ENCODE measurements at regions not wholly inside any gene's neighbourhood (a gene's known extent, or its start where the extent isn't known, plus 50 kb on each side); places are given as distances from the start of the nearest gene placed in this dataset.
"Not testable (repeated sequence)": the region's sequence is repeated elsewhere in the genome, so short reads cannot be mapped to it uniquely, and the experiment has no call there.

- no peak for DNase-seq (ENCODE audit: low read depth in 1 of 2, low spot score in 1 of 2)
Observed at GRCh38 chr14:105986894-105987284, 460.5 kb downstream of the TMEM121 start.

GRCh38 chr14:105987563-105987962 lies 461.2 kb downstream of the TMEM121 start:
- DNase-seq (ENCODE audit: low read depth in 1 of 2, low spot score in 1 of 2): no peak

GRCh38 chr14:105989566-105990302 lies 463.4 kb downstream of the TMEM121 start:
- no peak for DNase-seq (ENCODE audit: low read depth in 1 of 2, low spot score in 1 of 2)

- DNase-seq (ENCODE audit: low read depth in 1 of 2, low spot score in 1 of 2): not testable (repeated sequence)
Observed at GRCh38 chr14:105991677-105992076, 465.3 kb downstream of the TMEM121 start.

GRCh38 chr14:105993814-105994213 lies 467.4 kb downstream of the TMEM121 start:
- DNase-seq (ENCODE audit: low read depth in 1 of 2, low spot score in 1 of 2): no peak

GRCh38 chr14:105995011-105995710 lies 468.8 kb downstream of the TMEM121 start:
- DNase-seq (ENCODE audit: low read depth in 1 of 2, low spot score in 1 of 2): not testable (repeated sequence)

GRCh38 chr14:105998597-105998996 lies 472.2 kb downstream of the TMEM121 start:
- DNase-seq (ENCODE audit: low read depth in 1 of 2, low spot score in 1 of 2): not testable (repeated sequence)

GRCh38 chr14:105999361-106000028 lies 473.1 kb downstream of the TMEM121 start:
- peak; percentile 55 to 79 for DNase-seq (ENCODE audit: low read depth in 1 of 2, low spot score in 1 of 2)

- not testable (repeated sequence) for DNase-seq (ENCODE audit: low read depth in 1 of 2, low spot score in 1 of 2)
Observed at GRCh38 chr14:106000029-106000511, 473.7 kb downstream of the TMEM121 start.

GRCh38 chr14:106001277-106001676 lies 474.9 kb downstream of the TMEM121 start:
- DNase-seq (ENCODE audit: low read depth in 1 of 2, low spot score in 1 of 2): not testable (repeated sequence)

GRCh38 chr14:106003351-106003750 lies 477.0 kb downstream of the TMEM121 start:
- DNase-seq (ENCODE audit: low read depth in 1 of 2, low spot score in 1 of 2): no peak

- DNase-seq (ENCODE audit: low read depth in 1 of 2, low spot score in 1 of 2): peak in 1 of 2 donors; percentile 74
Observed at GRCh38 chr14:106004937-106005795, 478.8 kb downstream of the TMEM121 start.

- peak in 1 of 2 donors; percentile 65 for DNase-seq (ENCODE audit: low read depth in 1 of 2, low spot score in 1 of 2)
Observed at GRCh38 chr14:106006043-106006442, 479.7 kb downstream of the TMEM121 start.

- DNase-seq (ENCODE audit: low read depth in 1 of 2, low spot score in 1 of 2): not testable (repeated sequence)
Observed at GRCh38 chr14:106006716-106007115, 480.3 kb downstream of the TMEM121 start.

GRCh38 chr14:106010783-106011182 lies 484.4 kb downstream of the TMEM121 start:
- DNase-seq (ENCODE audit: low read depth in 1 of 2, low spot score in 1 of 2): no peak

GRCh38 chr14:106011631-106012360 lies 485.4 kb downstream of the TMEM121 start:
- DNase-seq (ENCODE audit: low read depth in 1 of 2, low spot score in 1 of 2): peak; percentile 60 to 73

GRCh38 chr14:106012361-106012725 lies 486.0 kb downstream of the TMEM121 start:
- not testable (repeated sequence) for DNase-seq (ENCODE audit: low read depth in 1 of 2, low spot score in 1 of 2)

- peak in 1 of 2 donors; percentile 52 for DNase-seq (ENCODE audit: low read depth in 1 of 2, low spot score in 1 of 2)
Observed at GRCh38 chr14:106013879-106014376, 487.5 kb downstream of the TMEM121 start.

GRCh38 chr14:106017952-106018351 lies 491.6 kb downstream of the TMEM121 start:
- DNase-seq (ENCODE audit: low read depth in 1 of 2, low spot score in 1 of 2): not testable (repeated sequence)

GRCh38 chr14:106021832-106022231 lies 495.4 kb downstream of the TMEM121 start:
- no peak for DNase-seq (ENCODE audit: low read depth in 1 of 2, low spot score in 1 of 2)
